Activated T-cell treated with anti-CD3 and anti-CD28 coated beads, Interleukin-2, amount 50 U/mL, for 4 hours (primary cell): ENCODE measurements at regions not wholly inside any gene's neighbourhood (a gene's known extent, or its start where the extent isn't known, plus 50 kb on each side); places are given as distances from the start of the nearest gene placed in this dataset.

Source experiments
- ATAC-seq, 2 donors: fragments of 200-7000 bp; cut with Tn5 transposase; one replicate each; pipeline ENCODE4 v1.10.0; 2021
- DNase-seq: peaks from one replicate; pipeline ENCODE4 v3.0.0-alpha.2; 2020
- H3K27me3 Mint-ChIP-seq: one replicate; pipeline ENCODE4 v1.8.0; 2021; ENCODE audit warnings: low read depth, mixed read lengths
- H3K36me3 Mint-ChIP-seq: one replicate; pipeline ENCODE4 v1.8.0; 2022; ENCODE audit warnings: mixed read lengths; ENCODE audit not compliant: insufficient read depth
- H3K4me1 Mint-ChIP-seq: one replicate; pipeline ENCODE4 v1.8.0; 2021; ENCODE audit warnings: low read depth, mixed read lengths
- H3K4me3 Mint-ChIP-seq: one replicate; pipeline ENCODE4 v1.8.0; 2021; ENCODE audit warnings: mild to moderate bottlenecking, moderate library complexity, mixed read lengths
- H3K9me3 Mint-ChIP-seq: one replicate; pipeline ENCODE4 v1.8.0; 2021; ENCODE audit warnings: mixed read lengths

DNA sequence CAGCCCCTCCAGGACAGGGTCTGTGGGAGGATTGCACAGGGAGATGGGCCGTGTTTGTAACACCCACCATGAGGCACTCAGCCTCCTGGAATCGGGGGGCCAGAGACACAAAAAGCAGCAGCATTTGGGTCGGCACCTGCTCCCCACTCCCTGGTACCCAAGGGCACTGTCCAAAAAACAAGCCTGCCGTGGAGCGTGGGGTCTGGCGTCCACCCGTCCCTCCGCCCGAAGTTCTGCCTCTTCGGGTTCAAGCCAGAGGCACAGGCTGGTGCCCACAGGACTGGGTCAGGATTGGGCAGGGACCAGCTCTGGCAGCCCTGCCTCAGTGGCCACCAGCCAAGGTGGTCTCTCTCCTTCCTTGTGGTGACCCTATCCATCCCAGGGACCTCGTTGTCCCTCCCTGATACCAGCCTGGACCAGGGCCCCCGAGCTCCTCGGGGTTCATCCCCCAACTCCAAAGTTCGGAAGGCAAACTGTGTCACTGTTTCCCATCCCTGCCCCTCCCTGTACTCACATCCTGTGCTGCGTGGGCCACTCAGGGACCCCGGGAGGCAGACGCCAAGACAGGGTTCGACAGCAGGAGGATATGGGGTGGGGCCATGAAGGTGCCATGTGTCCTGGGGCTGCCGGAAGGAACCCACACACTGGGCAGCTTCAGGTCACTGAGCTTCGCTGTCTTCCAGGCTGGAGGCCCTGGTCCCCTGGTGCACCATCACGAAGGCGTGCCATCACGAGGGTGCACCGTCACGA is 126.0 kb upstream of the HDAC4 start:
- Mint-ChIP-seq H3K36me3 (no peaks in the 10 kb centered on the region), H3K27me3 (peaks cover 2% of the 10 kb centered on the region), H3K4me3 (no peak overlapping the region), H3K4me1 (no peaks in the 10 kb centered on the region), H3K9me3 (peaks cover 3% of the 10 kb centered on the region)
- no peak for DNase-seq
- no peak for ATAC-seq

DNA sequence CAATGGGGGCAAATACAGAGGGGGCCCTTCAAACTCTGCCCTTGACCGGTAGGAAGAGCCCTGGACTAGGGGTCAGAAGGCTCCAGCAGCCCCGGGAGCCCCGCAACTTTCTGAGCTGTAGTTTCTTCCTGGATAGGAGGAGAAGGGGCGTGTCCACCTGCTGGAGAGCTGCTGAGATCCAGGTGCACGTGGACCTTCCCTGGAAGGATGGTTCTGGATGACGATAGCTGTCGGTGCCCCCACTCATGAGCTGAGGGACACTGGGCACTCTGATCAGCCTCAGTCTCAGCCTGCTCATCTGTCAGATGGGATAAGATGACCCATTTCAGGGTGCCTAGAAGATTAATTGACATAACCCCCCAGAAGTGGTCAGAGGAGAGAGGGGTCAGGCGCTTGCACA is 125.2 kb upstream of the HDAC4 start:
- no peak overlapping the region for H3K4me3 Mint-ChIP-seq
- peaks cover 2% of the 10 kb centered on the region for H3K27me3 Mint-ChIP-seq
- H3K9me3 Mint-ChIP-seq: peaks cover 3% of the 10 kb centered on the region
- ATAC-seq (no peak), DNase-seq (no peak)
- no peaks in the 10 kb centered on the region for H3K4me1 Mint-ChIP-seq
- H3K36me3 Mint-ChIP-seq: no peaks in the 10 kb centered on the region

DNA sequence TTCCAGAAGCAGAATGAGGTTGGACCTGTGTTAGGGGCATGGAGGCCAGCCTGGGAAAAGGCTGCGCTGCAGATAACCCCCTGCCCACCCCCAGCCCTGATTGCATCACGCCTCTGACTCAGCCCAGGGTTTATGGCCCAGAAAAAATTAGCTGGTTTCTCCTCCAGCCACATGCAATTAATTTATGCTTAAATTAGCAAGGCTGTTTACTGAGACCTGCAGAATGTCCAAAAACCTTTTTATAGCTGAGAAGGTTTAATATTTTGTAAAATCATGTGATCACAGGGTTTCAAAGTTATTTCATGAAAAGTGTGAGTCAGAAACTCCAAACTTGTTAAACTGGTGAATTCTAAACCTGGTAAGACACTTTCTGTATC is 123.1 kb upstream of the HDAC4 start:
- Mint-ChIP-seq H3K36me3 (no peaks in the 10 kb centered on the region), H3K4me1 (no peaks in the 10 kb centered on the region), H3K9me3 (no peaks in the 10 kb centered on the region), H3K4me3 (no peak overlapping the region), H3K27me3 (no peaks in the 10 kb centered on the region)
- DNase-seq: no peak
- no peak for ATAC-seq

DNA sequence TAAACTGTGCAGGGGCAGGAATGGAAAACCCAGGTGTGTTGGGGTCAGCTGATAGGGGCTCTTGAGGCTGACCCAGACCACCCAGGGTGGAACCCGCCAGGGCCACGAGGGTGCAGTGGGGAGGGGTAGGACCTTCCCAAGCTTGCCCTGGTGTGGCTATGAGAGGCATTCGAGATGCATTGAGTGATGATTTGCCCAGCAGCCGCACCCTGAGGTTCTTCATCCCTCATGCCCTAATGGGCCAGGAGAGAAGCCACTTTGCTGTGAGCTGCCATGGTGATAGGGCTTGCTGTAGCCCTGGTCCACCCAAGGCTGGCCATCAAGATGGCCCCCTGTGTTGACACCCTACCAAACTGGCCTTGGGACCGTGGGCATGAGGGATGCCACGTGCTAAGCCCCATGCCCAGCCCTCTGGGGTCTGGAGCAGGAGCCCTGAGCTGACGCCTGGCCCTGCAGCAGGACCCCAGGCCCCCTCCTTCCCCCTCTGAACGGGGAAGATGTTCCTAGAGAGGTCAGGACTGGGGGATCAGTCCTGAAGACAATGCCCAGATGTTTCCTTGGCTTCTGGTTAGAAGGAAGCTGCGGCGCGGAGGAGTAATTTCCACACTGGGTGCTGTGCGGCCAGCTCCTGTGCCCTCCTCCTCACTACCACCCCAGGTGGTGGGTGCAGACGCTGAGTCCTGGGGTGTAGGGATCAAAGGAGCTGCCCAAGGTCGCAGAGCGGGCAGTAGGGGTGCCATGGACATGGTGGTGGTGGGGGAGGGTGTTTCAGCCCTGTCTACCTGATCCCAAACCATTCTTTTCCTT is 122.5 kb upstream of the HDAC4 start:
- Mint-ChIP-seq H3K4me3 (no peak overlapping the region), H3K36me3 (no peaks in the 10 kb centered on the region), H3K4me1 (no peaks in the 10 kb centered on the region), H3K9me3 (no peaks in the 10 kb centered on the region), H3K27me3 (no peaks in the 10 kb centered on the region)
- DNase-seq (no peak), ATAC-seq (no peak)

DNA sequence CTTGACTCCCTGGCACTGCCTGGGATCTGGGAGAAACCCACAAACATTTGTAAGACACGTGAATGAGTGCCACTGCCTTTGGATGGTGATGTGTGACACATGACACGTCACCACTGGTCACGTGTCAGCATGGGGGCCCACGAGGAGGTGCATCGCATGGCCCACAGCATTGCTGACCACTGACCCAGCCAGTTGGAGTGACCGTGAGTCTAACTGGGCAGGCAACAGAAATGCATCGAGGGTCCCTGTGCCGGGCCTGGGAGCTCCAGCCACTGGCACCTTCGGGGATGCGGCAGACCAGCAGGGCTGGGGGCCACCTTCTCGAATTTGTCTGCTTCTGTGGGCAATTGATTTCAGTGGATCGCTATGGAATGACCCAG is 121.9 kb upstream of the HDAC4 start:
- H3K4me3 Mint-ChIP-seq: no peak overlapping the region
- DNase-seq (no peak), ATAC-seq (no peak)
- no peaks in the 10 kb centered on the region for H3K27me3 Mint-ChIP-seq
- H3K36me3 Mint-ChIP-seq: no peaks in the 10 kb centered on the region
- no peaks in the 10 kb centered on the region for H3K4me1 Mint-ChIP-seq
- H3K9me3 Mint-ChIP-seq: no peaks in the 10 kb centered on the region

DNA sequence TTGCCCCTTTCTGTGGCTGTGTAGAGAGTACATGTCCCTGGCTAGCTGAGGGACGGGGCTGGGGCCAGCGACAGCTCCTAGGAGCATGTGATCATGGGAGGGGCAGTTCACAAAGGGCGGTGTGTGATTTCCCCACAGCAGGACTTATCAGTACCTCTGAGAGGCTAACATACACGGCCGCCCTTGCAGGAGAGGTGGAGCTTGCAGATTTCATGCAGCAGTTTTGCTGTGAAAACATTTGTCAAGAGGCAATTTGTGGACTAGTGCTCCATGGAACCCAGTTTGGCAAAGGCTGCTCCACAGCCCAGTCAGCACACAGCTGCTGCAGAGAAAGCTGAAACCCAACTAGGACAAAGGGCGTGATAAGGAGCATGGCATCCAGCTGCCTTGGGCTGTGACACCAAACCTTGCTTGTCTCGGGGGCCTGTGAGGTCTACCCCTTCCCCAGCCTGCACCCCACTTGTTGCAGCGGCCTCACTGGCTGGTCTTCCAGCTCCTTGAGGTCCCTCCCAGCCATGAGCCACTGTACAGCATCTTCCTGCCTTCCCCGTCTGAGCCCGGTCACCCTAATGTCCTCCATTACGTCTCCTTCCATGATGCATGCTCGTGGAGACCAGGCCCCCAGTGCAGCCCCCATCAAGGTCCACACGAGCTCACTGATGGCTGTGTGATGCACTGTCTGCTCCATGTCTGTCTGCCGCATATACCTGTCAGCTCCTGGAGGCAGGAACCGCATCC is 121.4 kb upstream of the HDAC4 start:
- no peaks in the 10 kb centered on the region for H3K36me3 Mint-ChIP-seq
- no peak overlapping the region for H3K4me3 Mint-ChIP-seq
- no peaks in the 10 kb centered on the region for H3K9me3 Mint-ChIP-seq
- ATAC-seq: no peak
- no peaks in the 10 kb centered on the region for H3K4me1 Mint-ChIP-seq
- no peak for DNase-seq
- no peaks in the 10 kb centered on the region for H3K27me3 Mint-ChIP-seq

DNA sequence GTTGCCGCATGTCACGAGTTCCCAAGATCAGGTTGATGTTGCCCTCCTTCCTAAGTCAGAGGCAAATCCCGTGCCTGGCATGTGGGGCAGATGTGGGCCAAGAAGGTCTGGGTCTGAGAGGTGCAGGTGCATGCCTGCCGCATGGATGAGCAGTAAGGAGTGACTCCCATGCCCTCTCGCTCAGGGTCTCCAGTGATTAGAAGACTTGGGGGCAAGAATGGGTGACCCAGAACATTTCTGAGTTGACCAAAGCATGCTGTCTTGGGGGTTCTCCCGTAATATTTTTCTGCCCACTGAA is 120.6 kb upstream of the HDAC4 start:
- no peaks in the 10 kb centered on the region for H3K9me3 Mint-ChIP-seq
- ATAC-seq (no peak), DNase-seq (no peak)
- H3K36me3 Mint-ChIP-seq: no peaks in the 10 kb centered on the region
- H3K27me3 Mint-ChIP-seq: no peaks in the 10 kb centered on the region
- H3K4me1 Mint-ChIP-seq: no peaks in the 10 kb centered on the region
- no peak overlapping the region for H3K4me3 Mint-ChIP-seq

DNA sequence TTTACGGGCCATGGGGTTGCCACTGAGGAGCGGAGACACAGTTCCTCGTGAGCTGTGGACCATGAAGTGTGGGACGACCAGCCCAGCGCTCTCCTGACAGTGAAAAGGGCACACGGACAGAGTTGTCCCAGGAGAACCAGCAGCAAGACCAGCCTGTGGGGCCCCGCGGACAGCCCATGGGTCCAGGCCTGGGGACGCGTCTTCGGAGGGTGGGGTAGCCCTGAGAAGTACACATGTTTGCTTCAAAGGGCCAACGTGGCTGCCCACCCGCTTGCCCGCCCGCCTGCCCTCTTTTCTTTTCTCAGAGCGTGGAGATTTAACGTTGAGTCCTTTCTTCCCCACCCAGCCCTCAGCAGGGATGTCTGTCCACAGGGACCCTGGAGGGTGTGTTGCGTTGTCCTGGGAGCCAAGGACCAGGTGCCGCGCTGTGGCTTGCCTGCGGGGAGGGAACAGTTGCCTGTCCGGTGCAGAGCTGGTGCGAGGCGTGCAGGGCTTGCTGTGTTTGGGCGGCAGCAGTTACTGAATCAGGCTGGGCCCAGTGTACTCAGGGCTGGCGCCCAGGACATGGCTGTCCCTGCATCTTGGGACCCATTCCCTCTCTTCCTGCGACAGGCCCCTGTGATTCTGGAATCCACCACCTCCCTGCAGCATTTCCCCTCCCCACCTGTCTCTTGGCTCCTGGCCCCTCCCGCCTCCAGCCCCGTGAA is 120.1 kb upstream of the HDAC4 start:
- Mint-ChIP-seq H3K27me3 (no peaks in the 10 kb centered on the region), H3K36me3 (no peaks in the 10 kb centered on the region), H3K9me3 (no peaks in the 10 kb centered on the region), H3K4me3 (no peak overlapping the region), H3K4me1 (no peaks in the 10 kb centered on the region)
- ATAC-seq (no peak), DNase-seq (no peak)

DNA sequence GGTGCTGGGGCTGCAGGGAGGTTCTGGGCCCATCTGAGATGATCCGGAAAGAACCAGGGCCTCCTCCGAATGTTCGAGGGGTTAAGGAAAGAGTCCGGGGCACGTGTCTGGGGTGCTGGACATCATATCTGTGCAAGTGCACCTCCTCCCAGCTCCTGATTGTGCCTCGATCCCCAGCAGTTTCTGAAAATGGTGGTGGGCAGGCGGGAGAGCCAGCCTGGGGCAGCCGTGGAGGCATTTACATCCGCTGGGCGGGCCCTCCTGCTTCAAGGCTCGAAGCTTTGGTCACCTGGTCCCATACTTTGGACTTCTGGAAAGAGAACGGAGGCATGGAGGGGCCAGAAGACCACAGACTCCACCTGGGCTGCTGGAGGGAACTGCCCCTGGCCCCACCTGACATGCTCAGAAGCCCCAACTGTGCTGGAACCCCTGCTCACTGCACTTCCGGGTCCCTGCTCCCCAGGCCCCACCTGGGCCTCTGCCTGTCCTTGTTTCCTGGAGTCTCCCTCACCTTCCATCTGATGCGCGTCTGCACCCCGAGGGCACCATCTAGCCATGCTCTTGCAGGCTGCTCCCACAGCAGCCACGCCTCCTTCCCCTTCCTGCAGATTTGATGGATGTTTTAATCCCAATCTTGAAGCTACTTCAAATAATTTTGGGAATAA is 119.2 kb upstream of the HDAC4 start:
- ATAC-seq: no peak
- H3K9me3 Mint-ChIP-seq: no peaks in the 10 kb centered on the region
- no peaks in the 10 kb centered on the region for H3K36me3 Mint-ChIP-seq
- no peak overlapping the region for H3K4me3 Mint-ChIP-seq
- no peaks in the 10 kb centered on the region for H3K4me1 Mint-ChIP-seq
- no peaks in the 10 kb centered on the region for H3K27me3 Mint-ChIP-seq
- no peak for DNase-seq

DNA sequence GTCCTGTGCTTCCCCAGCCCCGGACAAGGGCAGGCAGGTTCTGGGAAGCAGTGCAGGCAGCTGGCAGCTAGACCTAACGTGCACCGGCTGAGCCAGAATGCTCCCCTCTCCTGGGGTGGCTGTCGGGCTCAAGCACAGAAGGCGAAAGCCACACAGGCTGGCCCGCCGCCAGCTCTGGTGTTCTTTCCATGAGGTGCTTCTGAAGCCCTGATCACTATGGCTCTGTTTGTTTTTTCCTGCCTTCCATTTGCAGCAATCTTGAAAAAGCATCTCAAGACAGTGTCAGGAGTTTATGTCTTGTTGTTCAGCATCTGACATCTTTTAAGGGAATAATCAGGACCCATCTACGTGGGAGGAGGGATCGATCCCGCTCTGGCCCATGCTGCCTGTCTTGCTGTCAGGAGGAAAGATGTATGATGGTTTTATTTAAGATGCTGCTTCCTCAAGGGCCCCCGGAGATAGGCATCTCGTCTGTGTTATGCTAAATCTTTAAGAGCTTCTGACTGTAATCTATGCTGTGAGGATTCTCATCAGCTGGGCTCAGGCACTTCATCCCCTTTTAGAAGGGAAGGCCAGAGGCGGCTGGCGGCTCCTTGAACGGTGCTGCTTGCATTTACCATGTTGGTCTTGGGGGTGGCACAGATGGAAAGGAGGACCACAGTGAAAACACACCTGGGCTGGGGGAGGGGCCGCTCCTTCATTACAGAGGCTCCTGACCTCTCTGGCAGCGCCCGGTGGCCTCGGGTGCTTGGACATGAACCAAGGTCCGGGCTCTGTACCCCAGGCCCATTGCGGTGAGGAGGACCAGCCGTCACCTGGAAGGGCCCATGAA is 118.5 kb upstream of the HDAC4 start:
- H3K4me3 Mint-ChIP-seq: no peak overlapping the region
- no peaks in the 10 kb centered on the region for H3K9me3 Mint-ChIP-seq
- DNase-seq (no peak), ATAC-seq (no peak)
- H3K4me1 Mint-ChIP-seq: no peaks in the 10 kb centered on the region
- H3K36me3 Mint-ChIP-seq: no peaks in the 10 kb centered on the region
- no peaks in the 10 kb centered on the region for H3K27me3 Mint-ChIP-seq

DNA sequence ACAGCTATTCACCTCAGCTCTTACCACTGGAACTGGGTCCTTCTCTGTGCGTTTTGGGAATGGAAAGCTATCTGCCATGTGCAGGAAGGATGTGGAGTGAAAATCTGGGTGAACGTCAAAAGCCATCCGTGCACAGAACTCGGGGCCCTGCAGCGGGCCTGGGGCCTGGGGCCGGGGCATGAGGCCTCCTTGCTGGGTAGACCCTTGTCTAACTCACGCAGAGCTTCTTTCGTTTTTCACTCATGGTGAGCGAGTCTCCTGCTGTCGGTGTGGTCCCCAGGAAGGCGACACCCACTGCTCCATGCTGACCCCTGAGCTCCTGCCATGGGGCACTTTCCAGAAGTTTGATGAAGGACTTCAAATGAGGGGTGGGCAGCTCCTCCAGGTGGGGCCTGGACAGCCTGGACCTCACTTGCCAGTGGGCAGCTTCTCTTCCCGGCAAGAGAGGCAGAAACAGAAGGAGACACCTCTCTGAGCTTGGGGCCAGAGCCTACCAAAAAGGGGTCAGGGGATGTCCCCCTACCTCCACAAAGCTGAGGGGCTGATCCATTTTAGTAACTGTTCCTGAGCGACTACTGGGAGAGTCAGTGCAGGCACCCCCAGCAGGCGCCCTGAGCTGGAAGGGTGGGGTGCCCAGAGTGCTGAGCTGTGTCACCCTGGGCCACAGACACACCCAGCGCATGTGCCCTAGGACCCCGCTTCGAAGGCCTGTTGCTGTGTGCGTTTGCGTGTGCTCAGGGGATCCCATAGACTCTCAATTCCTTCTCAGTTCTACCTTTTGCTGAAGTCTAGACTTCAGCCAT is 117.7 kb upstream of the HDAC4 start:
- Mint-ChIP-seq H3K9me3 (no peaks in the 10 kb centered on the region), H3K27me3 (no peaks in the 10 kb centered on the region), H3K4me3 (no peak overlapping the region), H3K4me1 (no peaks in the 10 kb centered on the region), H3K36me3 (no peaks in the 10 kb centered on the region)
- DNase-seq (no peak), ATAC-seq (no peak)

DNA sequence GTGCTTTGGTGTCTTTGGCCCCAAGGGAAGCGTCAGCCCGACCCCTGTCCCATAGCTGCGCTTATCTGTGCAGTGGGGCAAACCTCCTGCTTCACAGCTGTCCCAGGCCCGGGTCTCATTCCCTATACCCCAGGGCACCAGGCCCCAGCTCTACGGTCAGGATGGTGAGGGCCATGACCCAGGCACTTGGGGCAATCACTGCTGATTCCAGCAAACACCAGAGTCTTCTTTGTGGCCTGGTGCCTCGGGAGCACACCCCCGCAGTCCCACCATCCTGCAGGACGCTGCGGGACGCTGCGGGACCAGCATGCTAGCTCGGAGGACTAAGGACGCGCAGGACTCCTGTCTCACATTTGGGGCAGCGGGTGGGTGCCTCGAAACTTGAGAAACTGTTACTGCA is 116.9 kb upstream of the HDAC4 start:
- ATAC-seq (no peak), DNase-seq (no peak)
- Mint-ChIP-seq H3K4me3 (no peak overlapping the region), H3K36me3 (no peaks in the 10 kb centered on the region), H3K9me3 (no peaks in the 10 kb centered on the region), H3K27me3 (no peaks in the 10 kb centered on the region), H3K4me1 (no peaks in the 10 kb centered on the region)

DNA sequence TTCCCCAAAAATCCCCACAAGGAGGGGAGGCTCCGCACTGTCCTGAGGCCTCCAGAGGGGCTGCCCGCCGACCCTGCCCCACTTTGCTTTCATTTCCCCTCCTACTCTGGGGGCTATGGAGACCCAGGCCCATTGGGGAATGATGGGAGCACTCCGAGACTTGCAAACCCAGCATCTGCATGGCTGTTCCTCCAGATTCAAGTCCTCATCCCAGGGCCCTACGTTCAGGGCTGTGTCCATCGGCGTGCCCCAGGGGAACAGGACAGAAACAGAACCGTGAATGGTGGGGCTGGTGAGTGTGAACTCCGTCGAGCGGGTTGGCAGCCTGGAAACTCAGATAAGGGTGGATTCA is 116.1 kb upstream of the HDAC4 start:
- Mint-ChIP-seq H3K36me3 (no peaks in the 10 kb centered on the region), H3K27me3 (no peaks in the 10 kb centered on the region), H3K9me3 (no peaks in the 10 kb centered on the region)

More for the DNA sequence above, 116.1 kb upstream of the HDAC4 start:
- Mint-ChIP-seq H3K4me3 (no peak overlapping the region), H3K4me1 (no peaks in the 10 kb centered on the region)
- DNase-seq: no peak
- no peak for ATAC-seq
